HepG2 (cell line): ENCODE measurements at regions not wholly inside any gene's neighbourhood (a gene's known extent, or its start where the extent isn't known, plus 50 kb on each side); places are given as distances from the start of the nearest gene placed in this dataset.

Experiments used
- ATAC-seq: fragments of 200-7000 bp; cut with Tn5 transposase; 3 replicates; pipeline ENCODE4 v1.9.1; 2020; ENCODE audit warnings: mild to moderate bottlenecking, moderate library complexity
- BruUV-seq: library from RNA; stranded (reverse); fragments of 400-500 nt; replicated peaks from 2 replicates; lab custom pipeline; 2021; lab: Mats Ljungman, UMichigan
- CTCF ChIA-PET: fragments of 300-600 bp; formaldehyde crosslinking; extraction: SDS; loops from one replicate; lab custom pipeline; 2021; ENCODE audit warnings: low total read pairs, inconsistent platforms, low intra/inter-chr PET ratio; lab: Yijun Ruan, JAX
- POLR2A ChIA-PET: fragments of 350-600 bp; sonication (Branson Sonifier 250); formaldehyde crosslinking; loops from one replicate; lab custom pipeline; 2020; ENCODE audit warnings: antibody characterized with exemption, inconsistent platforms; lab: Yijun Ruan, JAX
- DNase-seq: peaks from one replicate; pipeline ENCODE4 v3.0.0-alpha.2; 2015; ENCODE audit warnings: low spot score
- FAIRE-seq: peaks from 3 replicates; lab custom pipeline; 2011; peaks lifted over from hg19 to GRCh38; lab: Jason Lieb, UNC
- H2AFZ ChIP-seq: one replicate; pipeline ENCODE4 v1.6.1; 2011; ENCODE audit warnings: low read length, inconsistent platforms
- H3K27ac ChIP-seq: fragments of 300-600 bp; 3 replicates; pipeline ENCODE4 v1.8.0; 2011; ENCODE audit warnings: mixed run types, mild to moderate bottlenecking, mixed read lengths, low read length, inconsistent platforms; ENCODE audit not compliant: insufficient read depth; ENCODE audit errors: extremely low read length
- H3K27me3 ChIP-seq, 2 experiments: fragments of 200-600 bp in 1 of 2; 2 replicates in 1 of 2; 3 replicates in 1 of 2; pipeline versions ENCODE4 v1.6.0 to v1.8.0; 2011; ENCODE audit warnings: low read length in 2 of 2, mild to moderate bottlenecking in 2 of 2, moderate library complexity in 2 of 2, inconsistent platforms in 1 of 2; ENCODE audit not compliant: insufficient read depth in 2 of 2, control insufficient read depth in 1 of 2
- H3K36me3 ChIP-seq, 2 experiments: fragments of 200-600 bp in 1 of 2; replicated peaks in 1 of 2; 2 replicates in 1 of 2; 3 replicates in 1 of 2; pipeline versions ENCODE4 v1.5.1 to v1.8.0; 2011; ENCODE audit warnings: low read length in 2 of 2, inconsistent platforms in 1 of 2; ENCODE audit not compliant: insufficient read depth in 2 of 2, control insufficient read depth in 1 of 2
- H3K4me1 ChIP-seq: 2 replicates; pipeline ENCODE4 v1.5.1; 2012; ENCODE audit warnings: low read length, inconsistent platforms; ENCODE audit not compliant: insufficient read depth
- H3K4me2 ChIP-seq: 2 replicates; pipeline ENCODE4 v1.6.0; 2011; ENCODE audit warnings: low read depth, low read length, inconsistent platforms
- H3K4me3 ChIP-seq, 3 experiments: fragments of 200-600 bp in 1 of 3; sonication (generic), shearing (Covaris generic) in 1 of 3; replicated peaks in 1 of 3; 2 replicates each; pipeline ENCODE4 v1.5.1; 2011 to 2016; ENCODE audit warnings: low read length in 3 of 3, inconsistent platforms in 2 of 3, low read depth in 2 of 3, mild to moderate bottlenecking in 2 of 3, control low read depth in 1 of 3, mixed read lengths in 1 of 3; ENCODE audit not compliant: insufficient read depth in 1 of 3
- H3K79me2 ChIP-seq: one replicate; pipeline ENCODE4 v1.6.1; 2011; ENCODE audit warnings: low read length, inconsistent platforms; ENCODE audit not compliant: insufficient read depth
- H3K9ac ChIP-seq: 2 replicates; pipeline ENCODE4 v1.6.0; 2011; ENCODE audit warnings: mild to moderate bottlenecking, low read depth, low read length, inconsistent platforms; ENCODE audit not compliant: insufficient read depth
- H3K9me3 ChIP-seq: 2 replicates; pipeline ENCODE4 v1.5.1; 2012; ENCODE audit warnings: mild to moderate bottlenecking, low read length
- H4K20me1 ChIP-seq: 2 replicates; pipeline ENCODE4 v1.6.0; 2011; ENCODE audit warnings: inconsistent platforms, mild to moderate bottlenecking, low read length, moderate library complexity; ENCODE audit not compliant: insufficient read depth
- CEBPZ ChIP-seq: IDR thresholded peaks from 2 replicates; pipeline ENCODE4 v1.6.1; 2012; ENCODE audit warnings: low read length, improper control_type of control experiment
- MYPOP ChIP-seq: sonication (generic); formaldehyde crosslinking; IDR thresholded peaks from 2 replicates; pipeline ENCODE4 v1.8.1; 2023; ENCODE audit warnings: mild to moderate bottlenecking, moderate library complexity, missing genetic modification reagents
- PREB ChIP-seq: sonication (generic); formaldehyde crosslinking; IDR thresholded peaks from 2 replicates; pipeline ENCODE4 v1.4.0; 2020; ENCODE audit warnings: missing genetic modification reagents
- SOX5 ChIP-seq: IDR thresholded peaks from 2 replicates; pipeline ENCODE4 v1.6.1; 2016; ENCODE audit warnings: borderline replicate concordance
- U2AF2 ChIP-seq: fragments of 200-400 bp; formaldehyde crosslinking; IDR thresholded peaks from 2 replicates; pipeline ENCODE4 v1.6.1; 2017; ENCODE audit warnings: low read depth, mild to moderate bottlenecking, low read length
- ZNF24 ChIP-seq: fragments of 450-650 bp; IDR thresholded peaks from 2 replicates; pipeline ENCODE4 v1.6.1; 2017; ENCODE audit warnings: antibody characterized with exemption, mild to moderate bottlenecking
- ZNF530 ChIP-seq: sonication (generic); formaldehyde crosslinking; IDR thresholded peaks from 2 replicates; pipeline ENCODE4 v1.5.0; 2020; ENCODE audit warnings: low read depth, mild to moderate bottlenecking, missing genetic modification reagents
- ZNF672 ChIP-seq: sonication (generic); formaldehyde crosslinking; IDR thresholded peaks from 2 replicates; pipeline ENCODE4 v1.8.1; 2022; ENCODE audit warnings: missing genetic modification reagents
- ZNF75D ChIP-seq: sonication (generic); formaldehyde crosslinking; IDR thresholded peaks from 2 replicates; pipeline ENCODE4 v1.8.1; 2023; ENCODE audit warnings: missing genetic modification reagents, mild to moderate bottlenecking, borderline replicate concordance
- ZNF83 ChIP-seq: sonication (generic); formaldehyde crosslinking; IDR thresholded peaks from 2 replicates; pipeline ENCODE4 v1.4.0; 2020; ENCODE audit warnings: missing genetic modification reagents, mild to moderate bottlenecking, borderline replicate concordance
- WGBS: methylation state at CpG from one replicate; pipeline ENCODE4 v1.1.6; 2017; ENCODE audit warnings: low lambda C conversion rate; 5-methylcytosine and 5-hydroxymethylcytosine counted together
- in situ Hi-C: cut with HindIII; loops from 2 replicates; pipeline ENCODE4 v1.10.0; 2017; ENCODE audit warnings: low pct_unique_long_range_greater_than_20kb; ENCODE audit not compliant: extremely low pct_ligation_motif_present
- intact Hi-C: fragments of 100-400 bp; cut with micrococcal nuclease; formaldehyde crosslinking; loops from one replicate; pipeline ENCODE4 v1.10.0; 2022; ENCODE audit not compliant: unreplicated experiment
- TF ChIP-seq, protein P1 (sequence below): sonication (generic); formaldehyde crosslinking; IDR thresholded peaks from 2 replicates; pipeline ENCODE4 v1.5.0; 2020; ENCODE audit warnings: mild to moderate bottlenecking, missing genetic modification reagents

GRCh38 chr1:215306426-215306825 lies 223.9 kb downstream of the KCNK2 start:
- in situ Hi-C loops: no loop called here
- Histone ChIP-seq H3K9ac (no peak overlapping the region), H4K20me1 (no peaks in the 10 kb centered on the region), H3K4me1 (no peaks in the 10 kb centered on the region), H2AFZ (no peak overlapping the region), H3K27ac (no peak overlapping the region), H3K9me3 (no peaks in the 10 kb centered on the region), H3K79me2 (no peaks in the 10 kb centered on the region), H3K4me2 (no peak overlapping the region), H3K4me3 (no peak overlapping the region), H3K36me3 (no peaks in the 10 kb centered on the region), H3K27me3 (no peaks in the 10 kb centered on the region)
- no peak for DNase-seq
- FAIRE-seq: no peak
- BruUV-seq: no TSS peak
- ChIA-PET CTCF (no interaction called here), POLR2A (no interaction called here)
- intact Hi-C loops: no loop called here
- 9% methylated on average over 2 of the region's 2 CpGs for WGBS
- no peak for TF ChIP-seq SOX5 (CRISPR knock-in tag)
- TF ChIP-seq MYPOP: no peak
- no peak for ATAC-seq

DNA sequence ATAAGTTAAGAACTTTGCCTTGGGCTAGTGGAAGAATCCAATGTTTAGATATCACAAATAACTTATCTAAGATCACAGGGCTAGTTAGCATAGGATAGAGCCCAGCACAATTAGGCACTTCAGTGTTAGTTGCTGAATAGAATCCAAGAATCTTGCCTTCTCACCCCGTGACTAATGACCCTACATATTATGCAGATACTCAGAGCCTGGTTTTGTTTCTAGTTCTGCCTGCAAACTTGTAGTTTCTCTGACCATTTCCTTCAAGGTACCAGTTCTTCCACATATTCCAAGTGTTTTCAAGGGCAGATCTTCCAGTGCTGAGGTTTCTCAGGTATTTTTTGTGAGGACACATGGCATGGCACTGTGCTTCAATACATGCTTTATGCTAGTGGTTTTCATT lies 239.3 kb downstream of the KCNK2 start:
- FAIRE-seq (no peak), ATAC-seq (no peak), DNase-seq (no peak)
- WGBS: 0% methylated on average over 1 of the region's 1 CpG
- Histone ChIP-seq H2AFZ (no peak overlapping the region), H3K9me3 (peaks cover 27% of the 10 kb centered on the region), H3K27ac (no peak overlapping the region), H4K20me1 (no peaks in the 10 kb centered on the region), H3K4me2 (no peak overlapping the region), H3K9ac (no peak overlapping the region), H3K4me1 (no peaks in the 10 kb centered on the region), H3K27me3 (no peaks in the 10 kb centered on the region), H3K79me2 (no peaks in the 10 kb centered on the region), H3K4me3 (no peak overlapping the region), H3K36me3 (no peaks in the 10 kb centered on the region)
- CTCF ChIA-PET: no interaction called here
- intact Hi-C loops (no loop called here), in situ Hi-C loops (no loop called here)
- POLR2A ChIA-PET: no interaction called here
- BruUV-seq: no TSS peak
- TF ChIP-seq ZNF672 (CRISPR knock-in tag) (no peak), ZNF75D (CRISPR knock-in tag) (no peak), ZNF530 (CRISPR knock-in tag) (no peak), ZNF83 (CRISPR knock-in tag) (no peak), ZNF24 (no peak), PREB (CRISPR knock-in tag) (no peak), U2AF2 (no peak), CEBPZ (no peak)
- TF ChIP-seq, protein P1, sequence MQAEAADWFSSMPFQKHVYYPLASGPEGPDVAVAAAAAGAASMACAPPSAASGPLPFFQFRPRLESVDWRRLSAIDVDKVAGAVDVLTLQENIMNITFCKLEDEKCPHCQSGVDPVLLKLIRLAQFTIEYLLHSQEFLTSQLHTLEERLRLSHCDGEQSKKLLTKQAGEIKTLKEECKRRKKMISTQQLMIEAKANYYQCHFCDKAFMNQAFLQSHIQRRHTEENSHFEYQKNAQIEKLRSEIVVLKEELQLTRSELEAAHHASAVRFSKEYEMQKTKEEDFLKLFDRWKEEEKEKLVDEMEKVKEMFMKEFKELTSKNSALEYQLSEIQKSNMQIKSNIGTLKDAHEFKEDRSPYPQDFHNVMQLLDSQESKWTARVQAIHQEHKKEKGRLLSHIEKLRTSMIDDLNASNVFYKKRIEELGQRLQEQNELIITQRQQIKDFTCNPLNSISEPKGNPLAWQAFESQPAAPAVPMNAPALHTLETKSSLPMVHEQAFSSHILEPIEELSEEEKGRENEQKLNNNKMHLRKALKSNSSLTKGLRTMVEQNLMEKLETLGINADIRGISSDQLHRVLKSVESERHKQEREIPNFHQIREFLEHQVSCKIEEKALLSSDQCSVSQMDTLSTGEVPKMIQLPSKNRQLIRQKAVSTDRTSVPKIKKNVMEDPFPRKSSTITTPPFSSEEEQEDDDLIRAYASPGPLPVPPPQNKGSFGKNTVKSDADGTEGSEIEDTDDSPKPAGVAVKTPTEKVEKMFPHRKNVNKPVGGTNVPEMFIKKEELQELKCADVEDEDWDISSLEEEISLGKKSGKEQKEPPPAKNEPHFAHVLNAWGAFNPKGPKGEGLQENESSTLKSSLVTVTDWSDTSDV (CRISPR knock-in tag): no peak
